ENCODE measurements at regions not wholly inside any gene's neighbourhood (a gene's known extent, or its start where the extent isn't known, plus 50 kb on each side); places are given as distances from the start of the nearest gene placed in this dataset.

DNA sequence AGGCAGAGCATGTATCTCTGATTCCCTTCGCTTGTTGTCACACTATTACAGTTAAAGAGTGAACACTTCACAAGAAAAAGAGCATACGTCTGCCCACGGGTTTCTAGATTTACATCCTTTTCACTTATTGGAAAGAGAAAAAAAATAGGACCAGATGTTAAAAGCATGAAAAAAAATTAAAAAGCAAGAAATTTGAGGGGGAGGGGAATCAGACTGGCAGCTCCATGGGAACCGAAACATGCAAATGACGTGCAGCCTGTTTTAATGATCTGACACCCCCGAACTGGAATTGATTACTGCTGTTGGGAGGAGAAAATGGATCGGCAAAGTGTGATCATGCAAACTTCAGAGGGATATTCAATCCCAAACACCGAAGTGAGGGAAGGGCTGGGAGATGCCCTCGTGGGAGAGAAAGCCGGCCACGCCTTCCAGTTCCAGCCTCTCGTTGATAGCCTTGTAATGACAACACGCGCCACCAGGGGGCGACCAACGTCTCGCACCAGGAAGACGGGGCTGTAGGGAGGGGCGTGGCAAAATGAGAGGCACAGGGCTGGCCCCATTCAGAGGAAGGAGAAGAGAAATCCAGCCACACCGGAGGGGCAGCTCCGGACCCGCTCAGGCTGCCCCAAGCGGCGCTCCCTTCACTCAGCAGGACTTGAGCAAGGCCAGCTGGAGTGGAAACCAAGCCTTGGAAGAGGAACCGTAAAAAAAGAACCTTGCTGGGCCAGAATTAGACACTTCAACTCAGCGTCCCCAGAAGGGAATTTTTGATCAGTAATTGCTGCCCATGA lies 53.8 kb upstream of the SYT13 start:
- DNase-seq = peak; percentile 76 to 78

DNA sequence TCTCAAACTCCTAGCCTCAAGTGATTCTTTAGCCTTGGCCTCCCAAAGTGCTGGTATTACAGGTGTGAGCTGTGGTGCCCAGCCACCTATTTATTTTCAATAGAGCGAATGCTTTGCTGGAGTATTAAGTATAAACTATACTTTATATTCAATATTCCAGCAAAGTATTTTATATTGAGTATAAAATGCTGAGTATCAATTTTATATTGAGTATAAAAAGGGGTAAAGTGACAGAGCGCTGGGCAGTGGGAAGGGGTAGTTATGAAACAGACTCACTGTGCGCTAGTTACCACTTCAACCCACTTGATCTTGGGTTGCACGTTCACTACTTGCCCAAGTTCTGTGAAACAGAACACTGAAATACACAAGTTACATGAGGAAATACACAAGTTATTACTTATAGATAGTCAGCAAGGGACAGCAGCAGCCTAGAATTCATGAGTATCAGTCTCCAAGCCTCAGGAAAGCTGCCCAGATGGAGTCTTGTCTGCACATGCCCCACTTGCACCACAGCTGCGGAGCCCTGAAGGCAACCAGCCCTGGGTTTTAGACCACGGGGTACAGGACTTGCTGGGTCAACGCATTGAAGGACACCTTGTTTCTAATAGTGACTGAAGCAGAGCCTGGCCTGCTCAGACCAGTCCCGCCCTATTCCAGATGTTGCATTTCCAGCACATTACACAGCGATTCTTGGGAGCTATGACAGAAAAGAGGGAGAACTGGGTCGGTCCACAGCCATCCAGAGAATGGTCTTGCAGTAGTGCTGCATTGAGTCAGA lies 51.6 kb upstream of the SYT13 start:
- DNase-seq = no peak

DNA sequence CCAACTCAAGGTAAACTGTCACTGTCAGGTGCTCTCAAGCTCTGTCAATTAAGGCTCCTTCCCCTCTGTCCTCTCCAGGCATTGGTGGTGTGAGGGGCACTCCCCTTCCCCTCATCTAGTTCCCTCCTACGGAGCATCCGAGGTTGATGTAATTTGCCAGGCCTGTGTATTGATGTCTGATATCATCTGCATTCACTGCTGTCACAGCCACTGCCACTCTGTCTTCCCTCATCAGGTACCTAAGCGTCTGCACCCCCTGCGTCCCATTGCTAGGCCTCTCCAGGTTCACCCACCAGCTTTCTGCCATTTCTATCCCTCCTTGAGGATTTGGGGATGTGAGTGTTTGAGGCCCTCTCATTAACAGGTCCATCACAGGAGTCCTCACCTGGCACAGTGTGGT lies 50.0 kb upstream of the SYT13 start:
- DNase-seq = no peak

Measured in NCI-H187 (cell line).